Fibroblast of lung (primary cell): ENCODE measurements at regions not wholly inside any gene's neighbourhood (a gene's known extent, or its start where the extent isn't known, plus 50 kb on each side); places are given as distances from the start of the nearest gene placed in this dataset.

Experiments used
- DNase-seq, 2 donors: peaks; one replicate each; pipeline versions ENCODE4 v3.0.0 to v3.0.0-alpha.2; 2010; ENCODE audit warnings: low read depth in 2 of 2
- H2AFZ ChIP-seq: 2 replicates; pipeline ENCODE4 v1.5.1; 2012; ENCODE audit warnings: low read length, control low read depth, inconsistent platforms
- H3K27ac ChIP-seq: 2 replicates; pipeline ENCODE4 v1.5.1; 2011; ENCODE audit warnings: low read length, control low read depth; ENCODE audit not compliant: insufficient read depth
- H3K27me3 ChIP-seq: 2 replicates; pipeline ENCODE4 v1.5.1; 2011; ENCODE audit warnings: mild to moderate bottlenecking, low read length; ENCODE audit not compliant: control insufficient read depth, insufficient read depth
- H3K36me3 ChIP-seq: 2 replicates; pipeline ENCODE4 v1.5.1; 2011; ENCODE audit warnings: low read length; ENCODE audit not compliant: control insufficient read depth, insufficient read depth
- H3K4me1 ChIP-seq: 2 replicates; pipeline ENCODE4 v1.5.1; 2011; ENCODE audit warnings: low read length; ENCODE audit not compliant: control insufficient read depth, insufficient read depth; ENCODE audit errors: extremely low read depth
- H3K4me2 ChIP-seq: 2 replicates; pipeline ENCODE4 v1.5.1; 2011; ENCODE audit warnings: low read length, control low read depth; ENCODE audit not compliant: insufficient read depth; ENCODE audit errors: extremely low read depth
- H3K4me3 ChIP-seq, 4 experiments: fragments of 200-600 bp in 1 of 4; sonication (generic) in 1 of 4; replicated peaks in 1 of 4; 2 replicates each; pipeline ENCODE4 v1.5.1; 2011 to 2016; ENCODE audit warnings: low read length in 4 of 4, low read depth in 3 of 4, mild to moderate bottlenecking in 3 of 4, control low read depth in 2 of 4, inconsistent platforms in 1 of 4, mixed read lengths in 1 of 4; ENCODE audit not compliant: insufficient read depth in 1 of 4; ENCODE audit errors: control extremely low read depth in 1 of 4
- H3K79me2 ChIP-seq: 2 replicates; pipeline ENCODE4 v1.5.1; 2012; ENCODE audit warnings: mild to moderate bottlenecking, low read length, inconsistent platforms; ENCODE audit not compliant: control insufficient read depth, insufficient read depth
- H3K9ac ChIP-seq: 2 replicates; pipeline ENCODE4 v1.5.1; 2011; ENCODE audit warnings: mild to moderate bottlenecking, low read length, control low read depth; ENCODE audit not compliant: insufficient read depth
- H3K9me3 ChIP-seq: 2 replicates; pipeline ENCODE4 v1.5.1; 2012; ENCODE audit warnings: low read depth, low read length; ENCODE audit not compliant: control insufficient read depth, insufficient read depth
- H4K20me1 ChIP-seq: 2 replicates; pipeline ENCODE4 v1.5.1; 2011; ENCODE audit warnings: low read length; ENCODE audit not compliant: control insufficient read depth, insufficient read depth; ENCODE audit errors: extremely low read depth
- EZH2 ChIP-seq: IDR thresholded peaks from 2 replicates; pipeline ENCODE4 v1.5.1; 2012; ENCODE audit warnings: low read length, control low read depth, mild to moderate bottlenecking; ENCODE audit errors: missing control alignments
- TF ChIP-seq, protein P1 (sequence below), 2 donors: IDR thresholded peaks in 1 of 2; conservative IDR thresholded peaks in 1 of 2; 1 replicate in 1 of 2; 2 replicates in 1 of 2; pipeline ENCODE4 v1.5.1; 2011 to 2012; ENCODE audit warnings: low read length in 2 of 2, control low read depth in 1 of 2, inconsistent platforms in 1 of 2, low read depth in 1 of 2, mild to moderate bottlenecking in 1 of 2

DNA sequence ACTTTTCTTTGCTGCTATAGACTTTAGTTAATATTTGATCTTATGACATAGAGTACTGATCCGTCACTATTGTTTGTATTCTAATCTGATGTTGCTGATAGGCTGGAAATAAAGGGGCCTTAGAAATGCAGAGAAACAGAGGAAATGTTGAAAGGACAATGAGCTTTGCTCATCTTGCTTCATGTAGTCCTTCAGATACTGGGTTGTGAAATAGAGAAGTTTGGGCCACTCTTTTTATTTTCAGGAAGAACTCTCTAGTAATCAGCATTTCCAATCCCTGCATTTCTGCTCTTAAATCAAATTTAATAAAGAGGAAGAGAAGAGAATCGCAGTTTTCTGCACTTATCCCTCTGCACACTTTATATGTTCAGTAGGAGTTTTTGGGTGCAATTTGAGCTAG lies 192.8 kb upstream of the THBS1 start:
- H3K27ac ChIP-seq: no peak overlapping the region
- TF ChIP-seq, protein P1, sequence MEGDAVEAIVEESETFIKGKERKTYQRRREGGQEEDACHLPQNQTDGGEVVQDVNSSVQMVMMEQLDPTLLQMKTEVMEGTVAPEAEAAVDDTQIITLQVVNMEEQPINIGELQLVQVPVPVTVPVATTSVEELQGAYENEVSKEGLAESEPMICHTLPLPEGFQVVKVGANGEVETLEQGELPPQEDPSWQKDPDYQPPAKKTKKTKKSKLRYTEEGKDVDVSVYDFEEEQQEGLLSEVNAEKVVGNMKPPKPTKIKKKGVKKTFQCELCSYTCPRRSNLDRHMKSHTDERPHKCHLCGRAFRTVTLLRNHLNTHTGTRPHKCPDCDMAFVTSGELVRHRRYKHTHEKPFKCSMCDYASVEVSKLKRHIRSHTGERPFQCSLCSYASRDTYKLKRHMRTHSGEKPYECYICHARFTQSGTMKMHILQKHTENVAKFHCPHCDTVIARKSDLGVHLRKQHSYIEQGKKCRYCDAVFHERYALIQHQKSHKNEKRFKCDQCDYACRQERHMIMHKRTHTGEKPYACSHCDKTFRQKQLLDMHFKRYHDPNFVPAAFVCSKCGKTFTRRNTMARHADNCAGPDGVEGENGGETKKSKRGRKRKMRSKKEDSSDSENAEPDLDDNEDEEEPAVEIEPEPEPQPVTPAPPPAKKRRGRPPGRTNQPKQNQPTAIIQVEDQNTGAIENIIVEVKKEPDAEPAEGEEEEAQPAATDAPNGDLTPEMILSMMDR (conservative IDR thresholded peaks at IDR 0.05 in 1 of 2, IDR thresholded peaks at IDR 0.05 in 1 of 2; ENCODE audit: low read depth in 1 of 2, low read length in 2 of 2): no peak
- TF ChIP-seq EZH2: no peak
- no peak for DNase-seq
- no peaks in the 10 kb centered on the region for H3K36me3 ChIP-seq
- no peak overlapping the region for H3K4me3 ChIP-seq
- no peak overlapping the region for H3K9ac ChIP-seq
- H4K20me1 ChIP-seq: no peaks in the 10 kb centered on the region
- H3K27me3 ChIP-seq: no peaks in the 10 kb centered on the region
- no peaks in the 10 kb centered on the region for H3K9me3 ChIP-seq
- no peaks in the 10 kb centered on the region for H3K4me1 ChIP-seq
- H3K4me2 ChIP-seq: no peak overlapping the region
- no peaks in the 10 kb centered on the region for H3K79me2 ChIP-seq
- no peak overlapping the region for H2AFZ ChIP-seq

DNA sequence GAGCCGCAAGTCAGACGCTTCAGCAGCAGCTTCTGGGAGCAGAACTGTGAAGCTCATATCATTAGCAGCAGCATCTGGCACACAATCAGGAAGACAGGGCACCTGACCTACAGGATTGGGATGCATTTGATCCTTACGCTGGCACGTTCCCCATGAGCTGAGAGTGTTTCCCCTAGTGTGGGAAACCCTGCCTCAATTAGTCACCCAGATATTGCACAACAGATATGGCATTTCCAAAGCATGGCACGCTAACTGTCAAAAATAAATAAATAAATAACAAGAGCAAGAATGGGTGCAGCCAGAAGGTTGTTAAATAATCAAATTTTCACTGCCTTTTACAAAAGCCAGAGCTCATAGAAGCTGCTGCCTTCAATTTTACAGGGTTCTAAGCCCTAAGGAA lies 189.6 kb upstream of the THBS1 start:
- Histone ChIP-seq H3K4me1 (no peaks in the 10 kb centered on the region), H3K9ac (no peak overlapping the region), H3K4me2 (no peak overlapping the region), H3K4me3 (no peak overlapping the region), H3K27ac (no peak overlapping the region), H3K27me3 (no peaks in the 10 kb centered on the region), H3K9me3 (no peaks in the 10 kb centered on the region), H3K36me3 (no peaks in the 10 kb centered on the region), H2AFZ (no peak overlapping the region), H3K79me2 (no peaks in the 10 kb centered on the region), H4K20me1 (no peaks in the 10 kb centered on the region)
- no peak for DNase-seq
- TF ChIP-seq, protein P1 (conservative IDR thresholded peaks at IDR 0.05 in 1 of 2, IDR thresholded peaks at IDR 0.05 in 1 of 2; ENCODE audit: low read depth in 1 of 2, low read length in 2 of 2): no peak
- no peak for TF ChIP-seq EZH2

DNA sequence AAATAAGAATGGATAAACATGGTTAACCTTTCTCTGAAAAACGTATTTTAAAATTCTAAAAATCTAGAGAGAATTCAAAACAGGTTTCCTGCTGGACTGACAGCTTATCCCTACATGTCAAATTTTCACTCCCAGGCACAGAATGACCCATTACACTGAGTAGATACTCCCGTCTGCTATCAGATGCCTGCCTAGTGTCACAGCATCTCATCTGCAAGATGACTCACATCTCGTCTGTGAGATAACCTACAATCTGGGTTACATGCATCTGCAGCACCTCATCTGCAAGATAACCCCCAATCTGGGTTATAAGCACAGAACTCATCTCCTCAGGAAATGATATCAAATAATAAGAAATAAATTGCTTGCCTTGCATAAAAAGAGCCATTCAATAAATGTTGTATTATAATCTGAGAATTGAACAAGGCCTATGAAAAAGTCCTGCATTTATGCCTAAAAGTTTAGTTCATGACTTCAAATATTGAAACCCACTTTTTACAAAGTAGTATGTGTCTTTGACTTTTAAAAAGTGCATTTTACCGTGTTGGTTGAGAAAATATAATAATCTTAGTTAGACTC lies 188.3 kb upstream of the THBS1 start:
- no peak overlapping the region for H3K4me3 ChIP-seq
- no peaks in the 10 kb centered on the region for H3K4me1 ChIP-seq
- no peaks in the 10 kb centered on the region for H3K36me3 ChIP-seq
- H2AFZ ChIP-seq: no peak overlapping the region
- H3K27ac ChIP-seq: no peak overlapping the region
- no peak for DNase-seq
- H3K9me3 ChIP-seq: no peaks in the 10 kb centered on the region
- H3K27me3 ChIP-seq: no peaks in the 10 kb centered on the region
- H3K4me2 ChIP-seq: no peak overlapping the region
- no peaks in the 10 kb centered on the region for H4K20me1 ChIP-seq
- no peaks in the 10 kb centered on the region for H3K79me2 ChIP-seq
- TF ChIP-seq, protein P1 (conservative IDR thresholded peaks at IDR 0.05 in 1 of 2, IDR thresholded peaks at IDR 0.05 in 1 of 2; ENCODE audit: low read depth in 1 of 2, low read length in 2 of 2): no peak
- no peak for TF ChIP-seq EZH2
- H3K9ac ChIP-seq: no peak overlapping the region
